K562 (cell line): ENCODE measurements at regions not wholly inside any gene's neighbourhood (a gene's known extent, or its start where the extent isn't known, plus 50 kb on each side); places are given as distances from the start of the nearest gene placed in this dataset.

ENCODE experiments used
- ATAC-seq: fragments of 200-7000 bp; cut with Tn5 transposase; 3 replicates; pipeline ENCODE4 v1.9.1; 2020; ENCODE audit warnings: moderate library complexity
- BruUV-seq: library from RNA; stranded (reverse); fragments of 400-500 nt; replicated peaks from 2 replicates; lab custom pipeline; 2021; lab: Mats Ljungman, UMichigan
- CTCF ChIA-PET: fragments of 300-600 bp; formaldehyde crosslinking; extraction: SDS; loops from one replicate; lab custom pipeline; 2021; ENCODE audit warnings: low intra/inter-chr PET ratio; lab: Yijun Ruan, JAX
- POLR2A ChIA-PET: fragments of 300-600, 350-650 bp; sonication (Branson Sonifier 250); formaldehyde crosslinking; extraction: SDS; loops from one replicate; lab custom pipeline; 2021; ENCODE audit warnings: antibody characterized with exemption, inconsistent platforms; lab: Yijun Ruan, JAX
- DNase-seq, 4 experiments: peaks; one replicate each; pipeline versions ENCODE4 v3.0.0 to v3.0.0-alpha.2; 2011 to 2018; ENCODE audit warnings: low spot score in 3 of 4, mixed read lengths in 3 of 4; ENCODE audit errors: extremely low read depth in 1 of 4
- FAIRE-seq: peaks from 2 replicates; lab custom pipeline; 2011; peaks lifted over from hg19 to GRCh38; lab: Jason Lieb, UNC
- H2AFZ ChIP-seq: 2 replicates; pipeline ENCODE4 v1.6.0; 2011; ENCODE audit warnings: low read depth, low read length, control low read depth, inconsistent platforms
- H3K27ac ChIP-seq: fragments of 200-600 bp; 3 replicates; pipeline ENCODE4 v1.8.0; 2011; ENCODE audit warnings: low read depth, mild to moderate bottlenecking, control low read depth, inconsistent platforms, low read length, moderate library complexity, mixed read lengths; ENCODE audit errors: extremely low read depth
- H3K27me3 ChIP-seq, 2 experiments: fragments of 300-600 bp in 1 of 2; 2 replicates in 1 of 2; 3 replicates in 1 of 2; pipeline versions ENCODE4 v1.6.0 to v1.8.0; 2011; ENCODE audit warnings: inconsistent platforms in 2 of 2, low read length in 2 of 2, mild to moderate bottlenecking in 1 of 2, mixed read lengths in 1 of 2, moderate library complexity in 1 of 2; ENCODE audit not compliant: control insufficient read depth in 2 of 2, insufficient read depth in 2 of 2
- H3K36me3 ChIP-seq: fragments of 300-600 bp; 3 replicates; pipeline ENCODE4 v1.8.0; 2011; ENCODE audit warnings: mild to moderate bottlenecking, low read length, inconsistent platforms; ENCODE audit not compliant: control insufficient read depth, insufficient read depth
- H3K4me1 ChIP-seq, 2 experiments: fragments of 200-600 bp in 1 of 2; replicated peaks in 1 of 2; 2 replicates in 1 of 2; 3 replicates in 1 of 2; pipeline versions ENCODE4 v1.5.1 to v1.8.0; 2011; ENCODE audit warnings: inconsistent platforms in 2 of 2, low read length in 2 of 2, mild to moderate bottlenecking in 1 of 2, mixed read lengths in 1 of 2, moderate library complexity in 1 of 2; ENCODE audit not compliant: control insufficient read depth in 2 of 2, insufficient read depth in 2 of 2
- H3K4me2 ChIP-seq: 2 replicates; pipeline ENCODE4 v1.6.1; 2011; ENCODE audit warnings: low read length, control low read depth, inconsistent platforms, mixed read lengths; ENCODE audit not compliant: insufficient read depth
- H3K4me3 ChIP-seq: fragments of 200-600 bp; sonication (generic), shearing (Covaris generic); 2 replicates; pipeline ENCODE4 v1.5.1; 2016; ENCODE audit warnings: control low read depth, inconsistent platforms
- H3K79me2 ChIP-seq: fragments of 200-600 bp; 3 replicates; pipeline ENCODE4 v1.8.0; 2011; ENCODE audit warnings: low read length, inconsistent platforms; ENCODE audit not compliant: control insufficient read depth, insufficient read depth
- H3K9ac ChIP-seq, 2 experiments: 2 replicates each; pipeline versions ENCODE4 v1.6.0 to v1.6.1; 2011; ENCODE audit warnings: low read depth in 2 of 2, low read length in 2 of 2, control low read depth in 1 of 2, inconsistent platforms in 1 of 2, mild to moderate bottlenecking in 1 of 2, mixed read lengths in 1 of 2; ENCODE audit not compliant: insufficient read depth in 1 of 2
- H3K9me1 ChIP-seq: one replicate; pipeline ENCODE4 v1.6.0; 2011; ENCODE audit warnings: inconsistent platforms, mild to moderate bottlenecking, low read length, moderate library complexity; ENCODE audit not compliant: control insufficient read depth, insufficient read depth
- H3K9me3 ChIP-seq: replicated peaks from 2 replicates; pipeline ENCODE4 v1.5.1; 2011; ENCODE audit warnings: low read depth, low read length, inconsistent platforms; ENCODE audit not compliant: control insufficient read depth, insufficient read depth
- H4K20me1 ChIP-seq: replicated peaks from 2 replicates; pipeline ENCODE4 v1.6.1; 2011; ENCODE audit warnings: low read length, inconsistent platforms, mixed read lengths; ENCODE audit not compliant: control insufficient read depth, insufficient read depth
- CBFA2T3 ChIP-seq: fragments of 450-650 bp; IDR thresholded peaks from 2 replicates; pipeline ENCODE4 v1.6.1; 2017
- IFI16 ChIP-seq: fragments of 250-450 bp; sonication (Bioruptor Pico); IDR thresholded peaks from 2 replicates; pipeline ENCODE4 v2.1.2; 2022; ENCODE audit warnings: mild to moderate bottlenecking, inconsistent platforms
- SIN3A ChIP-seq, 2 experiments: fragments of 150-350 bp in 1 of 2; IDR thresholded peaks; 2 replicates each; pipeline ENCODE4 v1.6.1; 2011 to 2016; ENCODE audit warnings: borderline replicate concordance in 2 of 2, low read depth in 2 of 2, low read length in 2 of 2, mild to moderate bottlenecking in 2 of 2, moderate library complexity in 2 of 2; ENCODE audit not compliant: control insufficient read depth in 1 of 2
- ZNF174 ChIP-seq: fragments of 250-450 bp; sonication (Bioruptor Pico); IDR thresholded peaks from 2 replicates; pipeline ENCODE4 v1.4.0; 2020; ENCODE audit warnings: mild to moderate bottlenecking
- WGBS: fragments of 100-300 bp; shearing (Covaris generic); methylation state at CpG from one replicate; pipeline ENCODE4 v1.1.6; 2016; ENCODE audit warnings: low coverage, mixed read lengths; ENCODE audit not compliant: insufficient coverage; ENCODE audit errors: missing lambda C conversion rate; 5-methylcytosine and 5-hydroxymethylcytosine counted together
- in situ Hi-C: fragments of 300-500 bp; cut with MboI; formaldehyde crosslinking; loops from 4 replicates; pipeline ENCODE4 v1.15.0; 2018; ENCODE audit warnings: inconsistent platforms, mixed read lengths
- intact Hi-C: fragments of 100-400 bp; cut with micrococcal nuclease; formaldehyde crosslinking; loops from 2 replicates; pipeline ENCODE4 v1.14.2; 2022
- TF ChIP-seq, protein P1 (sequence below): fragments of 250-450 bp; sonication (Bioruptor Pico); IDR thresholded peaks from 2 replicates; pipeline ENCODE4 v1.8.0; 2022; ENCODE audit warnings: moderate library complexity, mild to moderate bottlenecking, inconsistent platforms
- TF ChIP-seq, protein P2 (sequence below): IDR thresholded peaks from 2 replicates; pipeline ENCODE4 v1.6.1; 2014; ENCODE audit warnings: antibody characterized with exemption
- TF ChIP-seq, protein P3 (sequence below): fragments of 250-450 bp; sonication (Bioruptor Pico); IDR thresholded peaks from 2 replicates; pipeline ENCODE4 v1.8.0; 2021; ENCODE audit warnings: borderline replicate concordance, mild to moderate bottlenecking, moderate library complexity; ENCODE audit not compliant: poor library complexity, severe bottlenecking

DNA sequence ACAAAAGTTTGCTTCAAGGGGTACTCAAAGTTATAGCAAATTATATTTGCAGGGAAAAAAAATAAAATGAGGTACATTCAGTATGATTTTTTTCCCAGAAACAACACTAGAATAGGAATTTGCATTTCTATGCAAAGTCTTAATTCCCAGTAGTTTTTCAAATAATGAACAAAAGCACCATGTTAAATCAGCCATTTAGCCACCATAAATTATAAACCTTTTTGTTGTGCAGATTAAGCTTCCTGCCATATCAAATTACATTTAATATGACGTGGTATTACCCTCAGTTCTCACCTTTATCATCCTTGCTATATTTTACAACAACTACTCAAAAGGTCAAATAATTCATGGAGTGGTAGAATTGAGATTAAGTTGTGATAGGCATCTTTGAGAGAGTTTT, 136.6 kb upstream of the FRY start (continued):
- TF ChIP-seq, protein P1, sequence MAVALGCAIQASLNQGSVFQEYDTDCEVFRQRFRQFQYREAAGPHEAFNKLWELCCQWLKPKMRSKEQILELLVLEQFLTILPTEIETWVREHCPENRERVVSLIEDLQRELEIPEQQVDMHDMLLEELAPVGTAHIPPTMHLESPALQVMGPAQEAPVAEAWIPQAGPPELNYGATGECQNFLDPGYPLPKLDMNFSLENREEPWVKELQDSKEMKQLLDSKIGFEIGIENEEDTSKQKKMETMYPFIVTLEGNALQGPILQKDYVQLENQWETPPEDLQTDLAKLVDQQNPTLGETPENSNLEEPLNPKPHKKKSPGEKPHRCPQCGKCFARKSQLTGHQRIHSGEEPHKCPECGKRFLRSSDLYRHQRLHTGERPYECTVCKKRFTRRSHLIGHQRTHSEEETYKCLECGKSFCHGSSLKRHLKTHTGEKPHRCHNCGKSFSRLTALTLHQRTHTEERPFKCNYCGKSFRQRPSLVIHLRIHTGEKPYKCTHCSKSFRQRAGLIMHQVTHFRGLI (CRISPR knock-in tag) = no peak
- TF ChIP-seq, all 486 proteins: peak for 0

DNA sequence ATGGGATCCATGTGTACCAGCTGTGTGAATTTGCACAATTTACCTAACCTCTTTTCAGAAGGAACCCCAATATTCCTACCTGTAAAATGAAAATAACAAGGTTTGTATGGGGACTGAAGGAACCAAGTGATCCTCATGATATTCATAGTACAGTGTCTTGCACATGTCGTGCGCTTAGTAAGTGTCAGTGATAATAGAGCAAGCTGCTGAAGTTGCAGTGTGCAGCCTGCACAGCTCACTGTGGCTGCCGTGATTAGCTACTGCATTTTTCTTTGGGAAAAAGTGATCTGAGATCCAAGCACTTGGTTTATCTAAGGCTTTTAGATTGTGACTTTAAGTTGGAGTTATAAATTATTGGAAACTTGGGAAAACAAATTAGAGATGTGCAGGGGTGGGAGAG, 135.9 kb upstream of the FRY start:
- Histone ChIP-seq H2AFZ (no peak overlapping the region), H3K36me3 (no peaks in the 10 kb centered on the region), H4K20me1 (no peaks in the 10 kb centered on the region), H3K79me2 (no peaks in the 10 kb centered on the region), H3K9ac (no peak overlapping the region), H3K27ac (no peak overlapping the region), H3K4me3 (no peak overlapping the region), H3K9me1 (no peaks in the 10 kb centered on the region), H3K9me3 (no peaks in the 10 kb centered on the region), H3K27me3 (no peaks in the 10 kb centered on the region), H3K4me2 (no peak overlapping the region), H3K4me1 (no peaks in the 10 kb centered on the region)
- no TSS peak for BruUV-seq
- FAIRE-seq = no peak
- no peak for DNase-seq
- no peak for TF ChIP-seq ZNF174 (CRISPR knock-in tag)
- TF ChIP-seq, protein P2, sequence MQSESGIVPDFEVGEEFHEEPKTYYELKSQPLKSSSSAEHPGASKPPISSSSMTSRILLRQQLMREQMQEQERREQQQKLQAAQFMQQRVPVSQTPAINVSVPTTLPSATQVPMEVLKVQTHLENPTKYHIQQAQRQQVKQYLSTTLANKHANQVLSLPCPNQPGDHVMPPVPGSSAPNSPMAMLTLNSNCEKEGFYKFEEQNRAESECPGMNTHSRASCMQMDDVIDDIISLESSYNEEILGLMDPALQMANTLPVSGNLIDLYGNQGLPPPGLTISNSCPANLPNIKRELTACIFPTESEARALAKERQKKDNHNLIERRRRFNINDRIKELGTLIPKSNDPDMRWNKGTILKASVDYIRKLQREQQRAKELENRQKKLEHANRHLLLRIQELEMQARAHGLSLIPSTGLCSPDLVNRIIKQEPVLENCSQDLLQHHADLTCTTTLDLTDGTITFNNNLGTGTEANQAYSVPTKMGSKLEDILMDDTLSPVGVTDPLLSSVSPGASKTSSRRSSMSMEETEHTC = no peak
- no peak for TF ChIP-seq CBFA2T3
- TF ChIP-seq, protein P3, sequence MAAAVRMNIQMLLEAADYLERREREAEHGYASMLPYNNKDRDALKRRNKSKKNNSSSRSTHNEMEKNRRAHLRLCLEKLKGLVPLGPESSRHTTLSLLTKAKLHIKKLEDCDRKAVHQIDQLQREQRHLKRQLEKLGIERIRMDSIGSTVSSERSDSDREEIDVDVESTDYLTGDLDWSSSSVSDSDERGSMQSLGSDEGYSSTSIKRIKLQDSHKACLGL (CRISPR knock-in tag) = no peak
- TF ChIP-seq IFI16 = no peak
- no peak for TF ChIP-seq SIN3A (IDR thresholded peaks at IDR 0.05; ENCODE audit: borderline replicate concordance in 2 of 2, control insufficient read depth in 1 of 2, low read depth in 2 of 2, low read length in 2 of 2)
- POLR2A ChIA-PET = interaction anchor here (0.9 kb wide), 1 partner anchor 10 kb away, joined by 3 read pairs; no protein-coding TSS in a partner anchor
- in situ Hi-C loops = no loop called here
- CTCF ChIA-PET = no interaction called here
- no peak for ATAC-seq
- intact Hi-C loops = no loop called here
- 0% methylated on average over 3 of the region's 3 CpGs for WGBS
